Left ventricle myocardium inferior (tissue), 1 donor: ENCODE measurements at regions not wholly inside any gene's neighbourhood (a gene's known extent, or its start where the extent isn't known, plus 50 kb on each side); places are given as distances from the start of the nearest gene placed in this dataset.
"Not testable (repeated sequence)": the region's sequence is repeated elsewhere in the genome, so short reads cannot be mapped to it uniquely, and the experiment has no call there.

Experiments used
- DNase-seq: peaks from one replicate; pipeline ENCODE4 v3.0.0-alpha.2; 2020
- H3K27ac ChIP-seq: fragments of 200-600 bp; replicated peaks from 2 replicates; pipeline ENCODE4 v1.8.0; 2021
- H3K27me3 ChIP-seq: fragments of 200-600 bp; 2 replicates; pipeline ENCODE4 v1.8.0; 2021; ENCODE audit warnings: low read depth
- H3K36me3 ChIP-seq: fragments of 200-600 bp; 2 replicates; pipeline ENCODE4 v1.8.0; 2021
- H3K4me1 ChIP-seq: fragments of 200-600 bp; 2 replicates; pipeline ENCODE4 v1.8.0; 2021
- H3K4me3 ChIP-seq: fragments of 200-600 bp; 2 replicates; pipeline ENCODE4 v1.8.0; 2021; ENCODE audit warnings: mild to moderate bottlenecking, moderate library complexity
- H3K9me3 ChIP-seq: fragments of 200-600 bp; replicated peaks from 2 replicates; pipeline ENCODE4 v1.8.0; 2021
- intact Hi-C: fragments of 100-400 bp; cut with micrococcal nuclease; formaldehyde crosslinking; loops from one replicate; pipeline ENCODE4 v1.11.0; 2022
- TF ChIP-seq, protein P1 (sequence below): fragments of 200-600 bp; IDR thresholded peaks from 2 replicates; pipeline ENCODE4 v1.8.0; 2021; ENCODE audit warnings: antibody characterized with exemption, mild to moderate bottlenecking, borderline replicate concordance
- donor health status: DM: no; HTN: yes; CAD: no; lungs with severe emphysema.

DNA sequence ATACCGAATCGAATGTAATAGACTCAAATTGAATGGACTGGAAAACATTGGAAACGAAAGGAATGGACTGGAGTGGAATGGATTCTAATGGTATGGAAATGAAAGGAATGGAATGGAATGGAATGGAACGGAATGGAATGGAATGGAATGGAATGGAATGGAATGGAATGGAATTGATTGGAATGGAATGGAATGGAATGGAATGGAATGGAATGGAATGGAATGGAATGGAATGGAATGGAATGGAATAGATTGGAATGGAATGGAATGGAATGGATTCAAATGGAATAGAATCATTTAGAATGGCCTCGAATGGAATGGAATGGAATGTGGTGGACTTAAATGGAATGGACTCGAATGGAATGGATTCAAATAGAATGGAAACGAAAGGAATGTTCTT lies 1057.5 kb upstream of the USP9Y start:
- peaks cover 48% of the 10 kb centered on the region for H3K9me3 ChIP-seq
- H3K27ac ChIP-seq, H3K27me3 ChIP-seq, H3K4me1 ChIP-seq, H3K36me3 ChIP-seq, DNase-seq, H3K4me3 ChIP-seq, intact Hi-C loops: not testable (repeated sequence)

DNA sequence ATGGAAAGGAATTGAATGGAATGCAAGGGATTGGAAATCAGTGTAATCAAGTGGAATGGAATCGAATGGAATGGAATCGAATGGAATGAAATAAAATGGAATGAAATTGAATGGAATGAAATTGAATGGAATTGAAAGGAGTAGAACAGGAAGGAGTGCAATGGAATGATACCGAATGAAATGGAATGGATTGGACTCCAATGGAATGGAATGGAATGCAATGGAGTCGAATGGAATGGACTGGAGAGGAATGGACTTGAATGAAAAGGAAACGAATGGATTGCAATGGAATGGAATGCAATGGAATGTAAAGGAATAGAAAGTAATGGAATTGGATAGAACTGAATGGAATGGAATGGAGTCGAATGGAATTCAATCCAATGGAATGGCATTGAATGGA lies 1032.8 kb upstream of the USP9Y start:
- Histone ChIP-seq H3K36me3 (no peaks in the 10 kb centered on the region), H3K27me3 (no peaks in the 10 kb centered on the region), H3K4me3 (no peak overlapping the region), H3K4me1 (no peaks in the 10 kb centered on the region), H3K27ac (no peak overlapping the region), H3K9me3 (peaks cover 76% of the 10 kb centered on the region)
- TF ChIP-seq, protein P1, sequence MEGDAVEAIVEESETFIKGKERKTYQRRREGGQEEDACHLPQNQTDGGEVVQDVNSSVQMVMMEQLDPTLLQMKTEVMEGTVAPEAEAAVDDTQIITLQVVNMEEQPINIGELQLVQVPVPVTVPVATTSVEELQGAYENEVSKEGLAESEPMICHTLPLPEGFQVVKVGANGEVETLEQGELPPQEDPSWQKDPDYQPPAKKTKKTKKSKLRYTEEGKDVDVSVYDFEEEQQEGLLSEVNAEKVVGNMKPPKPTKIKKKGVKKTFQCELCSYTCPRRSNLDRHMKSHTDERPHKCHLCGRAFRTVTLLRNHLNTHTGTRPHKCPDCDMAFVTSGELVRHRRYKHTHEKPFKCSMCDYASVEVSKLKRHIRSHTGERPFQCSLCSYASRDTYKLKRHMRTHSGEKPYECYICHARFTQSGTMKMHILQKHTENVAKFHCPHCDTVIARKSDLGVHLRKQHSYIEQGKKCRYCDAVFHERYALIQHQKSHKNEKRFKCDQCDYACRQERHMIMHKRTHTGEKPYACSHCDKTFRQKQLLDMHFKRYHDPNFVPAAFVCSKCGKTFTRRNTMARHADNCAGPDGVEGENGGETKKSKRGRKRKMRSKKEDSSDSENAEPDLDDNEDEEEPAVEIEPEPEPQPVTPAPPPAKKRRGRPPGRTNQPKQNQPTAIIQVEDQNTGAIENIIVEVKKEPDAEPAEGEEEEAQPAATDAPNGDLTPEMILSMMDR = no peak
- intact Hi-C loops = no loop called here
- DNase-seq = no peak
